BLaER1 treated with 17β-estradiol and CSF1 and Interleukin-3, amounts not matched to agents 10 nM and 100 nM (cell line): ENCODE measurements at regions not wholly inside any gene's neighbourhood (a gene's known extent, or its start where the extent isn't known, plus 50 kb on each side); places are given as distances from the start of the nearest gene placed in this dataset.

Source experiments
- H3K27ac ChIP-seq, 11 experiments: shearing (Covaris generic); formaldehyde crosslinking; 2 replicates each; pipeline ENCODE4 v1.8.1; 2022
- H3K27me3 ChIP-seq, 11 experiments: shearing (Covaris generic); formaldehyde crosslinking; 2 replicates each; pipeline ENCODE4 v1.8.1; 2022
- H3K36me3 ChIP-seq, 11 experiments: shearing (Covaris generic); formaldehyde crosslinking; 2 replicates each; pipeline ENCODE4 v1.8.1; 2022
- H3K4me1 ChIP-seq, 10 experiments: shearing (Covaris generic); formaldehyde crosslinking; 2 replicates each; pipeline ENCODE4 v1.8.1; 2022
- H3K4me2 ChIP-seq, 11 experiments: shearing (Covaris generic); formaldehyde crosslinking; 2 replicates each; pipeline ENCODE4 v1.8.1; 2022
- H3K4me3 ChIP-seq, 10 experiments: shearing (Covaris generic); formaldehyde crosslinking; 2 replicates each; pipeline ENCODE4 v1.8.1; 2022
- H3K9ac ChIP-seq, 11 experiments: shearing (Covaris generic); formaldehyde crosslinking; 2 replicates each; pipeline ENCODE4 v1.8.1; 2022
- H3K9me3 ChIP-seq, 11 experiments: shearing (Covaris generic); formaldehyde crosslinking; replicated peaks in 1 of 11; 2 replicates each; pipeline ENCODE4 v1.8.1; 2022
- H4K20me1 ChIP-seq, 11 experiments: shearing (Covaris generic); formaldehyde crosslinking; 2 replicates each; pipeline ENCODE4 v1.8.1; 2022
- Cebpa-rat ChIP-seq, 11 experiments: shearing (Covaris generic); IDR thresholded peaks; 2 replicates each; pipeline ENCODE4 v1.8.1; 2022

- no peak for TF ChIP-seq Cebpa-rat (IDR thresholded peaks at IDR 0.05)
- Histone ChIP-seq H3K27me3 (no peaks in the 10 kb centered on the region), H3K4me2 (peak overlapping the region in 1 of 11 experiments; percentile 5; a peak in 1 of 22 replicates)
Measured at GRCh38 chr2:65550246-65550645, 117.8 kb upstream of the SPRED2 start.

GRCh38 chr2:65549631-65550030, 117.2 kb upstream of the SPRED2 start:
- H3K9me3 ChIP-seq, result no peaks in the 10 kb centered on the region
- H3K4me3 ChIP-seq, result no peak overlapping the region
- H3K4me1 ChIP-seq, result peaks cover 13 to 33% (median 20%) of the 10 kb centered on the region in 10 experiments
- no peak overlapping the region for H3K27ac ChIP-seq
- no peaks in the 10 kb centered on the region for H3K27me3 ChIP-seq
- H3K36me3 ChIP-seq, result no peaks in the 10 kb centered on the region
- H3K4me2 ChIP-seq, result no peak overlapping the region
- no peak overlapping the region for H3K9ac ChIP-seq
- peaks cover 0 to 12% (median 0%) of the 10 kb centered on the region in 11 experiments; a peak in 6 of 22 replicates for H4K20me1 ChIP-seq
- no peak for TF ChIP-seq Cebpa-rat (IDR thresholded peaks at IDR 0.05)

More at GRCh38 chr2:65550246-65550645, 117.8 kb upstream of the SPRED2 start:
- Histone ChIP-seq H3K27ac (no peak overlapping the region), H3K9me3 (no peaks in the 10 kb centered on the region), H4K20me1 (peaks cover 0 to 18% (median 6%) of the 10 kb centered on the region in 11 experiments; a peak in 8 of 22 replicates), H3K9ac (no peak overlapping the region), H3K36me3 (no peaks in the 10 kb centered on the region), H3K4me1 (peaks cover 20 to 38% (median 26%) of the 10 kb centered on the region in 10 experiments), H3K4me3 (no peak overlapping the region)

GRCh38 chr2:65549257-65549627, 116.8 kb upstream of the SPRED2 start:
- H3K4me1 ChIP-seq, result peaks cover 10 to 30% (median 16%) of the 10 kb centered on the region in 10 experiments
- no peaks in the 10 kb centered on the region for H3K36me3 ChIP-seq
- H3K9ac ChIP-seq, result no peak overlapping the region
- H3K9me3 ChIP-seq, result no peaks in the 10 kb centered on the region
- H3K4me2 ChIP-seq, result no peak overlapping the region
- H3K27ac ChIP-seq, result no peak overlapping the region
- no peaks in the 10 kb centered on the region for H3K27me3 ChIP-seq
- H4K20me1 ChIP-seq, result peaks cover 0 to 8% (median 0%) of the 10 kb centered on the region in 11 experiments; a peak in 2 of 22 replicates
- H3K4me3 ChIP-seq, result no peak overlapping the region
- no peak for TF ChIP-seq Cebpa-rat (IDR thresholded peaks at IDR 0.05)

GRCh38 chr2:65548576-65549256, 116.3 kb upstream of the SPRED2 start:
- Histone ChIP-seq H3K4me1 (peaks cover 4 to 29% (median 10%) of the 10 kb centered on the region in 10 experiments), H4K20me1 (peaks cover 0 to 4% (median 0%) of the 10 kb centered on the region in 11 experiments; a peak in 1 of 22 replicates), H3K9me3 (no peaks in the 10 kb centered on the region), H3K36me3 (no peaks in the 10 kb centered on the region), H3K27me3 (no peaks in the 10 kb centered on the region), H3K9ac (no peak overlapping the region), H3K27ac (no peak overlapping the region), H3K4me3 (no peak overlapping the region), H3K4me2 (no peak overlapping the region)
- TF ChIP-seq Cebpa-rat (IDR thresholded peaks at IDR 0.05), result no peak

- Histone ChIP-seq H3K36me3 (no peaks in the 10 kb centered on the region), H3K27me3 (no peaks in the 10 kb centered on the region), H3K9ac (no peak overlapping the region), H3K4me1 (peaks cover 5 to 33% (median 10%) of the 10 kb centered on the region in 10 experiments), H3K27ac (no peak overlapping the region), H3K4me3 (no peak overlapping the region), H3K4me2 (no peak overlapping the region), H4K20me1 (no peaks in the 10 kb centered on the region), H3K9me3 (no peaks in the 10 kb centered on the region)
- no peak for TF ChIP-seq Cebpa-rat (IDR thresholded peaks at IDR 0.05)
Measured at GRCh38 chr2:65548064-65548463, 115.7 kb upstream of the SPRED2 start.

GRCh38 chr2:65545837-65546805, 113.7 kb upstream of the SPRED2 start:
- no peak for TF ChIP-seq Cebpa-rat (IDR thresholded peaks at IDR 0.05)
- Histone ChIP-seq H3K27me3 (no peaks in the 10 kb centered on the region), H3K9ac (no peak overlapping the region), H3K9me3 (no peaks in the 10 kb centered on the region), H3K4me1 (peaks cover 7 to 38% (median 12%) of the 10 kb centered on the region in 10 experiments), H3K4me3 (no peak overlapping the region), H3K36me3 (no peaks in the 10 kb centered on the region), H3K27ac (no peak overlapping the region; a peak in 1 of 22 replicates), H3K4me2 (peak overlapping the region in 5 of 11 experiments; percentile 27 to 77 (median 55); a peak in 10 of 22 replicates), H4K20me1 (no peaks in the 10 kb centered on the region)

- no peaks in the 10 kb centered on the region for H3K9me3 ChIP-seq
- H4K20me1 ChIP-seq, result no peaks in the 10 kb centered on the region
- H3K4me3 ChIP-seq, result no peak overlapping the region
- peaks cover 7 to 31% (median 12%) of the 10 kb centered on the region in 10 experiments for H3K4me1 ChIP-seq
- H3K36me3 ChIP-seq, result no peaks in the 10 kb centered on the region
- H3K27me3 ChIP-seq, result no peaks in the 10 kb centered on the region
- no peak overlapping the region for H3K4me2 ChIP-seq
- H3K27ac ChIP-seq, result no peak overlapping the region
- H3K9ac ChIP-seq, result no peak overlapping the region
- TF ChIP-seq Cebpa-rat (IDR thresholded peaks at IDR 0.05), result no peak
Measured at GRCh38 chr2:65541773-65542172, 109.4 kb upstream of the SPRED2 start.

GRCh38 chr2:65539633-65540032, 107.2 kb upstream of the SPRED2 start:
- Histone ChIP-seq H3K9me3 (no peaks in the 10 kb centered on the region), H3K4me3 (no peak overlapping the region), H3K4me1 (peaks cover 7 to 15% (median 10%) of the 10 kb centered on the region in 10 experiments), H3K4me2 (no peak overlapping the region), H3K27ac (no peak overlapping the region), H4K20me1 (no peaks in the 10 kb centered on the region), H3K27me3 (no peaks in the 10 kb centered on the region), H3K9ac (no peak overlapping the region), H3K36me3 (no peaks in the 10 kb centered on the region)
- no peak for TF ChIP-seq Cebpa-rat (IDR thresholded peaks at IDR 0.05)

GRCh38 chr2:65537651-65538385, 105.4 kb upstream of the SPRED2 start:
- no peak overlapping the region for H3K4me3 ChIP-seq
- H3K9me3 ChIP-seq, result no peaks in the 10 kb centered on the region
- H3K36me3 ChIP-seq, result no peaks in the 10 kb centered on the region
- H3K27me3 ChIP-seq, result no peaks in the 10 kb centered on the region
- H3K9ac ChIP-seq, result no peak overlapping the region
- peak in 2 of 11 experiments; percentile 11 to 14; a peak in 1 of 22 replicates for TF ChIP-seq Cebpa-rat (IDR thresholded peaks at IDR 0.05)
- no peaks in the 10 kb centered on the region for H4K20me1 ChIP-seq
- no peak overlapping the region for H3K27ac ChIP-seq
- H3K4me1 ChIP-seq, result peaks cover 0 to 3% (median 1%) of the 10 kb centered on the region in 10 experiments; a peak in 14 of 20 replicates
- H3K4me2 ChIP-seq, result no peak overlapping the region
